Aorta (tissue), 5 donors: ENCODE measurements at regions not wholly inside any gene's neighbourhood (a gene's known extent, or its start where the extent isn't known, plus 50 kb on each side); places are given as distances from the start of the nearest gene placed in this dataset.

Experiments used
- ATAC-seq: fragments of 200-7000 bp; cut with Tn5 transposase; one replicate; pipeline ENCODE4 v1.9.1; 2022; ENCODE audit warnings: moderate library complexity; ENCODE audit not compliant: low FRiP score
- DNase-seq, 2 donors: peaks; one replicate each; pipeline ENCODE4 v3.0.0-alpha.2; 2020
- H3K27ac ChIP-seq, 2 donors: one replicate each; pipeline ENCODE4 v1.5.1; 2013; ENCODE audit warnings: low read length in 2 of 2, mild to moderate bottlenecking in 2 of 2, moderate library complexity in 2 of 2, control low read depth in 1 of 2, inconsistent platforms in 1 of 2, low read depth in 1 of 2
- H3K27me3 ChIP-seq, 2 donors: one replicate each; pipeline ENCODE4 v1.6.1; 2013; ENCODE audit warnings: control low read depth in 1 of 2, low read length in 1 of 2, mild to moderate bottlenecking in 1 of 2, moderate library complexity in 1 of 2; ENCODE audit not compliant: insufficient read depth in 2 of 2, control insufficient read depth in 1 of 2
- H3K36me3 ChIP-seq, 2 donors: one replicate each; pipeline ENCODE4 v1.6.1; 2013; ENCODE audit warnings: control low read depth in 1 of 2, low read length in 1 of 2, mild to moderate bottlenecking in 1 of 2; ENCODE audit not compliant: insufficient read depth in 2 of 2, control insufficient read depth in 1 of 2
- H3K4me1 ChIP-seq, 2 donors: one replicate each; pipeline ENCODE4 v1.6.1; 2013; ENCODE audit warnings: low read length in 2 of 2, control low read depth in 1 of 2, mild to moderate bottlenecking in 1 of 2, moderate library complexity in 1 of 2; ENCODE audit not compliant: insufficient read depth in 2 of 2, control insufficient read depth in 1 of 2
- H3K4me3 ChIP-seq, 2 donors: one replicate each; pipeline ENCODE4 v1.5.1; 2013; ENCODE audit warnings: low read length in 2 of 2, control low read depth in 1 of 2, mild to moderate bottlenecking in 1 of 2
- H3K9me3 ChIP-seq: one replicate; pipeline ENCODE4 v1.6.1; 2013; ENCODE audit warnings: mild to moderate bottlenecking, low read length; ENCODE audit not compliant: control insufficient read depth
- WGBS, 2 donors: extraction: QIAGEN DNeasy Blood & Tissue Kit; methylation state at CpG; one replicate each; pipeline ENCODE4 v1.1.7; 2013; 5-methylcytosine and 5-hydroxymethylcytosine counted together
- intact Hi-C, 2 donors: fragments of 100-400 bp; cut with DNase I; formaldehyde crosslinking; loops; one replicate each; pipeline versions ENCODE4 v1.14.2 to v1.15.0; 2022
- donor health status: healthy with polysubstance abuse.
- donor health status: Bipolar disorder and iron deficiency.
- donor health status: DM: no; HTN: no; CAD: no.
- donor health status: DM: no; HTN: no; CAD: no.
- donor health status: DM: yes; HTN: yes; CAD: no.

GRCh38 chr10:2139746-2140145 lies 402.4 kb upstream of the ADARB2 start:
- intact Hi-C loops: no loop called here
- H3K27me3 ChIP-seq: no peaks in the 10 kb centered on the region
- H3K36me3 ChIP-seq: no peaks in the 10 kb centered on the region
- H3K9me3 ChIP-seq: no peaks in the 10 kb centered on the region
- H3K4me1 ChIP-seq: no peaks in the 10 kb centered on the region
- no peak overlapping the region for H3K27ac ChIP-seq
- H3K4me3 ChIP-seq: no peak overlapping the region
- ATAC-seq: no peak
- DNase-seq: no peak
- 3 to 6% methylated on average over 1 of the region's 1 CpG for WGBS, 2 donors

DNA sequence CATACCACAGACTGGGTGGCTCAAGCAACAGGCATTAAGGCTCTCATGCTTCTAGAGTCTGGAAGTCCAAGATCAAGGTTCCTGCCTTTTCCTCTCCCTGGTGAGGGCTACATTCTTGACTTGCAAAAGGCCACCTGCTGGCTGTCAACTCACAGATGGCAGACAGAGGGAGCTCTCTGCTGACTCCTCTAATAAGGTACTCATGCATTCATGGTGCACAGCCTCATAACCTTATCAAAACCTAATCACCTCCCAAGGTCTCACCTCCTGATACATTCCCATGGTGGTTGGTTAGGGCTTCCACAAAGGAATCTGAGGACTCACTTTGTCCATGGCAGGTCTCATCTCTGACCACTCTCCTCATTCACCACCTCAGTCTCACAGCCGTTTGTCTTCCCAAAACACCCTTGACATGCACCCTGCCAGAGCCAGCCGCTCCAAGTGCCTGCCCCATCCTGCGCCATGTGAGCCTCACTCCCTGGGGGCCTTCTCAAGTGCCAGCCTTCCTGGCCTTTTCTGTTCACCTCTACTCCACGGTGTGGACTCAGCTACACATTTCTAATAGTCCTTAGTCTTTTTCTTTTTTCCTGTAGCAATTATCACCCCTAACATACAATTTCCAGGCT lies 400.3 kb upstream of the ADARB2 start:
- DNase-seq (no peak), ATAC-seq (no peak)
- intact Hi-C loops: no loop called here
- Histone ChIP-seq H3K27me3 (no peaks in the 10 kb centered on the region), H3K9me3 (no peaks in the 10 kb centered on the region), H3K36me3 (no peaks in the 10 kb centered on the region), H3K4me1 (no peaks in the 10 kb centered on the region), H3K27ac (no peak overlapping the region), H3K4me3 (no peak overlapping the region)
- WGBS, 2 donors: 69 to 78% methylated on average over 4 of the region's 4 CpGs

DNA sequence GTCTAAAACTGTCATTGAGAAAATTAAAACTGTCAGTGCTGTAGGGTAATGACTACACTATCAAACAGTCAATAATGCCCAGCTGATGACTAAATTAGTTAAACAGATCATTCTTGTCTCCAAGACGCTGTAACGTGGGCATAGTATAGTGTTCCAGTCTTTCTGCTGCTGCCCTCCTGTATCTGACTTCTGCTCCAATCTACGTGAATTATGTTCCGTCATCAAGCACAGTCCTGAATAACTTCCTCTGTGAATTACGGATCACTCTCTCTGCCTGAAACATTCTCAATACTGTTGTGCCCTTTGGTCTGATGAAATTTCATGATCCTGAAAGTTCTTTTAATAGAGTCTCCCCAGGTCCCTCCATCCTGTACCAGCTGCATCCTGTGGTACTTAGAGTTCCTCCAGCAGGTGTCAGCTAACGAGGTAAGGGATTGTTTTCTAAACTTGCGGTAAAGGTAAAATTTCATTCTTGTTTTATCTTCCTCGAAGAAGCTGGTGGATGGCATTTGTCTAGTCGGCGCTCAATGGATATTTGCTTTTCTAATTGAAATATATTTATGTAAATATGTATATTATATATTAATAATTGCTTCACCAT lies 393.5 kb upstream of the ADARB2 start:
- Histone ChIP-seq H3K36me3 (no peaks in the 10 kb centered on the region), H3K4me3 (no peak overlapping the region), H3K27me3 (no peaks in the 10 kb centered on the region), H3K27ac (no peak overlapping the region), H3K4me1 (no peaks in the 10 kb centered on the region), H3K9me3 (no peaks in the 10 kb centered on the region)
- ATAC-seq: no peak
- DNase-seq: no peak
- WGBS, 2 donors: 57 to 63% methylated on average over 10 of the region's 10 CpGs
- intact Hi-C loops: no loop called here

DNA sequence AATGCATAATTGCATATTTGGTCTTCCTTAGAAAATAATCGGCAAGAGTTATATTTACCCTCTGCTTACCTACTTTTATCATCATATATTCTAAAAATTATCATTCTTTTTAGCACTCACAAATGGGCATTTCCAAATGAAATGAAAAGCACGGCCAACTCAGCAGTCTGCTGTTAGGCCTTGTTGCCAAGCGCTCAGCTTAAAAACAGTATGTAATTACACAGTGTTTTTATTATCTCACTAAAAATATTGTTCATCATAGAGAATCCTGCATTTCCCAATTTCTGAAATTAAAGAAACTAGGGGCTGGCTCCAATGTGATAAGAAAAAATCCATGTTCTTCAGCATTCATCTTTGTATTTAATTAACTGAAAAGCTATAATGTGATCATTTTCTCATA lies 391.7 kb upstream of the ADARB2 start:
- no peaks in the 10 kb centered on the region for H3K4me1 ChIP-seq
- WGBS, 2 donors: 81 to 90% methylated on average over 3 of the region's 3 CpGs
- no peaks in the 10 kb centered on the region for H3K9me3 ChIP-seq
- H3K27me3 ChIP-seq: no peaks in the 10 kb centered on the region
- H3K36me3 ChIP-seq: no peaks in the 10 kb centered on the region
- no peak overlapping the region for H3K4me3 ChIP-seq
- ATAC-seq (no peak), DNase-seq (no peak)
- intact Hi-C loops: no loop called here
- H3K27ac ChIP-seq: no peak overlapping the region

DNA sequence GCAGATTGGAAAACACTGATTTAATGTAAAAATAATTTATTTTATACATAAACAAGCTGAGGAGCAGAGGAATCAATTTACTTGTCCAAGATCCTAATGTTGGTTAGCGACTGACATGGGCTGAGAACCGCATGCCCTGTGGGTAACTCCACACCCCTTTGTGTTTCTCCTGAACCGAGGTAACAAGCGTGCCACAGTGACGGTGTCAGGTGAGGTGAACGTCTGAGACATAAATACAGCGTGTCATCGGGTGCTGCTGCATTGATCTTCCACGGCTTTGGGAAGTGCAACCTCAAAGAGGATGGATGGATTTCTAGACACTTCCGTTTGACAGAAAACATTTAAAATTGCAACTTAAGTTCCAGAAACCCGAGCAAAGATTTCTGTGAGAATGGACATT lies 386.8 kb upstream of the ADARB2 start:
- Histone ChIP-seq H3K27me3 (no peaks in the 10 kb centered on the region), H3K36me3 (no peaks in the 10 kb centered on the region), H3K4me3 (no peak overlapping the region), H3K4me1 (no peaks in the 10 kb centered on the region), H3K27ac (no peak overlapping the region), H3K9me3 (no peaks in the 10 kb centered on the region)
- ATAC-seq (no peak), DNase-seq (no peak)
- WGBS, 2 donors: 70 to 73% methylated on average over 11 of the region's 11 CpGs
- intact Hi-C loops: no loop called here

GRCh38 chr10:2122431-2123124 lies 385.3 kb upstream of the ADARB2 start:
- H3K4me3 ChIP-seq: no peak overlapping the region
- no peaks in the 10 kb centered on the region for H3K4me1 ChIP-seq
- WGBS, 2 donors: 67 to 81% methylated on average over 8 of the region's 8 CpGs
- ATAC-seq (no peak), DNase-seq (no peak)
- intact Hi-C loops: no loop called here
- H3K27ac ChIP-seq: no peak overlapping the region
- no peaks in the 10 kb centered on the region for H3K36me3 ChIP-seq
- no peaks in the 10 kb centered on the region for H3K27me3 ChIP-seq
- H3K9me3 ChIP-seq: peaks cover 1% of the 10 kb centered on the region

DNA sequence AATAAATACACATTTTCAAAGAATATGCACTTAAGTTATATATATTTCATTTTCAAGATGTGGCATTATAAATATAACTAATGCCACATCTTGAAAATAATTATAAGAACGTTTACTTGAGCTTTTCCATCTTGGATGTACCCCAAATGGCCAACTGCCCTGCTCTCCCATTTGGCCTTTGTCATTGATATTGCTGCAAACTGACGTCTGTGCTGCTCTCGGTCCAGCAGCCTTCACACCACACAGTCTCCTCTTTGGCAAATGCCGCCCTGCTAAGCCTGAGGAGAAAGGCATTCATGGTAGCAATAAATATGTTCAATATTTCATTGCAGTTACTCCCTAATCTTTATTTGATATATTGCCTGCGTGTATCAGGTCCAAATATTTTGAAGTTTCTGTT lies 384.6 kb upstream of the ADARB2 start:
- intact Hi-C loops: no loop called here
- no peak overlapping the region for H3K4me3 ChIP-seq
- peaks cover 2% of the 10 kb centered on the region for H3K9me3 ChIP-seq
- no peaks in the 10 kb centered on the region for H3K36me3 ChIP-seq
- no peak overlapping the region for H3K27ac ChIP-seq
- WGBS, 2 donors: 28 to 32% methylated on average over 5 of the region's 5 CpGs
- no peaks in the 10 kb centered on the region for H3K4me1 ChIP-seq
- DNase-seq: no peak
- ATAC-seq: no peak
- no peaks in the 10 kb centered on the region for H3K27me3 ChIP-seq

- H3K36me3 ChIP-seq: no peaks in the 10 kb centered on the region
- no peaks in the 10 kb centered on the region for H3K27me3 ChIP-seq
- WGBS, 2 donors: 64 to 67% methylated on average over 1 of the region's 1 CpG
- H3K9me3 ChIP-seq: peaks cover 2% of the 10 kb centered on the region
- intact Hi-C loops: no loop called here
- DNase-seq (no peak), ATAC-seq (no peak)
- H3K4me1 ChIP-seq: no peaks in the 10 kb centered on the region
- no peak overlapping the region for H3K27ac ChIP-seq
- no peak overlapping the region for H3K4me3 ChIP-seq
Observed at GRCh38 chr10:2121315-2121714, 384.0 kb upstream of the ADARB2 start.

DNA sequence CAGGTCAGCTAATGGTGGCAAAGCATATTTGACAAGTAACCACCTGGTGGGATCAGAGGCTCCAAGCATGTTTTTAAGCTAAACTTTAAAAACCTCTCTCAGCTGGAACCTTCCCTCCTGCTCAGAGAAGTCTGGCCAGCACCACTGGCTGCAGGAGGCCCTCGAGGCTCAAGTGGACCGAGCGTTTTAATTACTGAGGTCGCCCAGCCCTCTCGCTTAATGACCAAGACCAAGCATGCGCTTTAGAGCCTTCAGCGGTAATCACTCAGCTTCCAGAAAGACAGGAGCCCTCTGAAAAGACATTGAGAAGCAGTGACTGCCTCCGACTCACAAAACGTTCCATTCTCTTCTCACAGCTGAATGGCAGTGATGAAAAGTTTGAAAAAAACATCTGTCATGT lies 383.4 kb upstream of the ADARB2 start:
- no peaks in the 10 kb centered on the region for H3K4me1 ChIP-seq
- peaks cover 2% of the 10 kb centered on the region for H3K9me3 ChIP-seq
- no peaks in the 10 kb centered on the region for H3K36me3 ChIP-seq
- H3K27ac ChIP-seq: no peak overlapping the region
- DNase-seq (no peak), ATAC-seq (no peak)
- 21 to 25% methylated on average over 9 of the region's 9 CpGs for WGBS, 2 donors
- H3K4me3 ChIP-seq: no peak overlapping the region
- no peaks in the 10 kb centered on the region for H3K27me3 ChIP-seq
- intact Hi-C loops: no loop called here
